ENCODE measurements at regions not wholly inside any gene's neighbourhood (a gene's known extent, or its start where the extent isn't known, plus 50 kb on each side); places are given as distances from the start of the nearest gene placed in this dataset.
A peak's percentile ranks its signal among the peaks of the same experiment; 100 is the strongest.

- TF ChIP-seq CTCF (IDR thresholded peaks at IDR 0.05; ENCODE audit: borderline replicate concordance) = no peak
- Histone ChIP-seq H3K4me3 (no peak overlapping the region), H3K27me3 (ENCODE audit: low read depth) (peaks cover 18% of the 10 kb centered on the region), H3K36me3 (no peaks in the 10 kb centered on the region), H3K4me1 (no peaks in the 10 kb centered on the region), H3K9me3 (replicated peaks) (peaks cover 9% of the 10 kb centered on the region), H3K27ac (replicated peaks) (no peak overlapping the region)
- no peak for DNase-seq
- intact Hi-C loops (cut with micrococcal nuclease) = no loop called here
These were observed 585.2 kb downstream of the BRINP1 start for GRCh38 chr9:118784033-118784432.

- DNase-seq = no peak
- H3K27me3 ChIP-seq (ENCODE audit: low read depth) = peaks cover 25% of the 10 kb centered on the region
- intact Hi-C loops (cut with micrococcal nuclease) = no loop called here
- H3K27ac ChIP-seq (replicated peaks) = no peak overlapping the region
- no peaks in the 10 kb centered on the region for H3K4me1 ChIP-seq
- H3K36me3 ChIP-seq = no peaks in the 10 kb centered on the region
- no peak overlapping the region for H3K4me3 ChIP-seq
- TF ChIP-seq CTCF (IDR thresholded peaks at IDR 0.05; ENCODE audit: borderline replicate concordance) = no peak
- H3K9me3 ChIP-seq (replicated peaks) = peaks cover 2% of the 10 kb centered on the region
These were observed 583.8 kb downstream of the BRINP1 start for GRCh38 chr9:118785456-118785855.

DNA sequence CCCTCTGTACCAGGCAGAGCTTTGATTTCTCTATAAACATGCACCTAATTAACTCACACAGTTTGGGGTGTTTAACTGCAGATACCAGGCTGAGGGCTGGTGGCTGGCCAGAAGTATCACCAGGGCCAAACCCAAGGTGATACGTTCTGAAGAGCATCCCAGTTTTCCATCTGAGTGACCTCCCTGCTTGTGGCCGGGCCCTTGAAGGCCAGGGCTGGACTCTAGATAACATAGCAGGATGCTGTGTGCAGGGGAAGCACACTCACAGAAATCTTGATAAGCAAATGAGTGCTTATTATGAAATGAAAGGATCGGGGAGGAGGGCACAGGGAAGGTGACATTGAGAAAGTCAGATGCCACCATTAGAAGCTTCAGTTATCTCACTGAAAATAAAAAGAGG, 582.4 kb downstream of the BRINP1 start:
- DNase-seq = no peak
- intact Hi-C loops (cut with micrococcal nuclease) = no loop called here

GRCh38 chr9:118809160-118809625, 560.0 kb downstream of the BRINP1 start:
- no peak overlapping the region for H3K4me3 ChIP-seq
- DNase-seq = no peak
- TF ChIP-seq CTCF (IDR thresholded peaks at IDR 0.05; ENCODE audit: borderline replicate concordance) = no peak
- no peaks in the 10 kb centered on the region for H3K36me3 ChIP-seq
- intact Hi-C loops (cut with micrococcal nuclease) = no loop called here
- H3K27ac ChIP-seq (replicated peaks) = no peak overlapping the region
- peaks cover 8% of the 10 kb centered on the region for H3K27me3 ChIP-seq (ENCODE audit: low read depth)
- H3K9me3 ChIP-seq (replicated peaks) = peaks cover 16% of the 10 kb centered on the region
- no peaks in the 10 kb centered on the region for H3K4me1 ChIP-seq

More for the DNA sequence above, 582.4 kb downstream of the BRINP1 start:
- H3K27ac ChIP-seq (replicated peaks) = no peak overlapping the region
- no peaks in the 10 kb centered on the region for H3K4me1 ChIP-seq
- no peak overlapping the region for H3K4me3 ChIP-seq
- H3K27me3 ChIP-seq (ENCODE audit: low read depth) = peaks cover 25% of the 10 kb centered on the region
- H3K9me3 ChIP-seq (replicated peaks) = no peaks in the 10 kb centered on the region
- H3K36me3 ChIP-seq = no peaks in the 10 kb centered on the region
- no peak for TF ChIP-seq CTCF (IDR thresholded peaks at IDR 0.05; ENCODE audit: borderline replicate concordance)

GRCh38 chr9:118829334-118829733, 539.9 kb downstream of the BRINP1 start:
- intact Hi-C loops (cut with micrococcal nuclease) = loop anchor here (5.0 kb wide), 2 partner anchors 458 to 538 kb away; partner anchors contain the start of gene BRINP1
- no peak for DNase-seq
- Histone ChIP-seq H3K4me1 (no peaks in the 10 kb centered on the region), H3K27ac (replicated peaks) (no peak overlapping the region), H3K9me3 (replicated peaks) (no peaks in the 10 kb centered on the region), H3K4me3 (no peak overlapping the region), H3K27me3 (ENCODE audit: low read depth) (no peaks in the 10 kb centered on the region), H3K36me3 (no peaks in the 10 kb centered on the region)
- peak; percentile 70 for TF ChIP-seq CTCF (IDR thresholded peaks at IDR 0.05; ENCODE audit: borderline replicate concordance)

Data from left ventricle myocardium inferior (tissue), 1 donor.